Common myeloid progenitor, CD34-positive (primary cell): ENCODE measurements at regions not wholly inside any gene's neighbourhood (a gene's known extent, or its start where the extent isn't known, plus 50 kb on each side); places are given as distances from the start of the nearest gene placed in this dataset.

Source experiments
- CTCF ChIA-PET: fragments of 350-600 bp; sonication (Branson Sonifier 250); formaldehyde crosslinking; loops from one replicate; lab custom pipeline; 2021; ENCODE audit warnings: antibody characterized with exemption; lab: Charles Lee
- POLR2A ChIA-PET: fragments of 350-600 bp; sonication (Branson Sonifier 250); formaldehyde crosslinking; loops from one replicate; lab custom pipeline; 2021; ENCODE audit warnings: antibody characterized with exemption; lab: Charles Lee
- DNase-seq, 3 donors: peaks; one replicate each; pipeline versions ENCODE4 v3.0.0 to v3.0.0-alpha.2; 2013
- H3K27ac ChIP-seq, 2 experiments: 1 replicate in 1 of 2; 2 replicates in 1 of 2; pipeline ENCODE4 v1.7.0; 2013; ENCODE audit warnings: inconsistent platforms in 2 of 2, low read length in 2 of 2, mild to moderate bottlenecking in 2 of 2, low read depth in 1 of 2, moderate library complexity in 1 of 2; ENCODE audit not compliant: severe bottlenecking in 2 of 2, insufficient read depth in 1 of 2, poor library complexity in 1 of 2
- H3K27me3 ChIP-seq, 5 experiments: replicated peaks in 2 of 5; 1 replicate in 3 of 5; 2 replicates in 2 of 5; pipeline versions ENCODE4 v1.6.1 to v1.7.0; 2013; ENCODE audit warnings: low read length in 4 of 5, mild to moderate bottlenecking in 2 of 5, moderate library complexity in 2 of 5, inconsistent platforms in 1 of 5; ENCODE audit not compliant: insufficient read depth in 5 of 5, control insufficient read depth in 4 of 5
- H3K36me3 ChIP-seq, 4 experiments: 1 replicate in 2 of 4; 2 replicates in 2 of 4; pipeline versions ENCODE4 v1.6.1 to v1.7.0; 2013; ENCODE audit warnings: low read length in 3 of 4, control low read depth in 1 of 4, mild to moderate bottlenecking in 1 of 4; ENCODE audit not compliant: control insufficient read depth in 4 of 4, insufficient read depth in 4 of 4
- H3K4me1 ChIP-seq, 4 experiments: 1 replicate in 3 of 4; 2 replicates in 1 of 4; pipeline versions ENCODE4 v1.6.1 to v1.7.1; 2013; ENCODE audit warnings: low read length in 3 of 4, mild to moderate bottlenecking in 3 of 4, control low read depth in 1 of 4, inconsistent platforms in 1 of 4, moderate library complexity in 1 of 4; ENCODE audit not compliant: control insufficient read depth in 4 of 4, insufficient read depth in 4 of 4; ENCODE audit errors: control extremely low read depth in 1 of 4
- H3K4me3 ChIP-seq, 7 experiments: 1 replicate in 4 of 7; 2 replicates in 3 of 7; pipeline versions ENCODE4 v1.5.1 to v1.7.0; 2013; ENCODE audit warnings: mild to moderate bottlenecking in 7 of 7, low read length in 6 of 7, moderate library complexity in 6 of 7, inconsistent platforms in 2 of 7, low read depth in 2 of 7, control low read depth in 1 of 7; ENCODE audit not compliant: insufficient read depth in 4 of 7, control insufficient read depth in 1 of 7; ENCODE audit errors: extremely low read depth in 1 of 7
- H3K9me3 ChIP-seq, 5 experiments: 1 replicate in 4 of 5; 2 replicates in 1 of 5; pipeline versions ENCODE4 v1.6.1 to v1.7.1; 2013; ENCODE audit warnings: low read length in 4 of 5, mild to moderate bottlenecking in 2 of 5, inconsistent platforms in 1 of 5, low read depth in 1 of 5, moderate library complexity in 1 of 5; ENCODE audit not compliant: control insufficient read depth in 4 of 5, insufficient read depth in 2 of 5; ENCODE audit errors: control extremely low read depth in 1 of 5
- WGBS: methylation state at CpG from one replicate; pipeline ENCODE4 v1.1.5; 2013; ENCODE audit not compliant: insufficient coverage; 5-methylcytosine and 5-hydroxymethylcytosine counted together

GRCh38 chr13:86368924-86369323, 569.7 kb upstream of the SLITRK6 start:
- DNase-seq, result no peak
- no peaks in the 10 kb centered on the region for H3K27me3 ChIP-seq
- ChIA-PET CTCF (interaction anchor here (0.7 kb wide), 1 partner anchor 20 kb away, joined by 3 read pairs; no protein-coding TSS in a partner anchor), POLR2A (no interaction called here)
- no peaks in the 10 kb centered on the region for H3K36me3 ChIP-seq
- H3K4me3 ChIP-seq, result no peak overlapping the region
- H3K9me3 ChIP-seq, result peaks cover 0 to 2% (median 0%) of the 10 kb centered on the region in 5 experiments
- WGBS, result 97% methylated on average over 7 of the region's 12 CpGs
- no peak overlapping the region for H3K27ac ChIP-seq
- no peaks in the 10 kb centered on the region for H3K4me1 ChIP-seq

GRCh38 chr13:86377451-86377850, 578.2 kb upstream of the SLITRK6 start:
- ChIA-PET CTCF (no interaction called here), POLR2A (no interaction called here)
- no peaks in the 10 kb centered on the region for H3K9me3 ChIP-seq
- H3K27me3 ChIP-seq, result no peaks in the 10 kb centered on the region
- WGBS, result no CpG with 5 or more reads among the region's 2 CpGs
- H3K4me1 ChIP-seq, result no peaks in the 10 kb centered on the region
- no peak overlapping the region for H3K4me3 ChIP-seq
- no peak overlapping the region for H3K27ac ChIP-seq
- no peak for DNase-seq
- no peaks in the 10 kb centered on the region for H3K36me3 ChIP-seq

GRCh38 chr13:86378628-86379027, 579.4 kb upstream of the SLITRK6 start:
- ChIA-PET CTCF (no interaction called here), POLR2A (no interaction called here)
- H3K4me3 ChIP-seq, result no peak overlapping the region
- no peak for DNase-seq
- H3K4me1 ChIP-seq, result no peaks in the 10 kb centered on the region
- 100% methylated on average over 1 of the region's 2 CpGs for WGBS
- no peaks in the 10 kb centered on the region for H3K9me3 ChIP-seq
- no peak overlapping the region for H3K27ac ChIP-seq
- H3K36me3 ChIP-seq, result no peaks in the 10 kb centered on the region
- H3K27me3 ChIP-seq, result no peaks in the 10 kb centered on the region

- DNase-seq, result no peak
- Histone ChIP-seq H3K9me3 (no peaks in the 10 kb centered on the region), H3K27ac (no peak overlapping the region), H3K4me3 (no peak overlapping the region), H3K4me1 (no peaks in the 10 kb centered on the region), H3K27me3 (no peaks in the 10 kb centered on the region), H3K36me3 (no peaks in the 10 kb centered on the region)
- POLR2A ChIA-PET, result no interaction called here
- WGBS, result 100% methylated on average over 1 of the region's 4 CpGs
- CTCF ChIA-PET, result interaction anchor here (1.1 kb wide), 1 partner anchor 9 kb away, joined by 4 read pairs; no protein-coding TSS in a partner anchor
Measured at GRCh38 chr13:86383151-86383550, 583.9 kb upstream of the SLITRK6 start.

GRCh38 chr13:86383561-86383960, 584.3 kb upstream of the SLITRK6 start:
- no peaks in the 10 kb centered on the region for H3K9me3 ChIP-seq
- H3K27ac ChIP-seq, result no peak overlapping the region
- ChIA-PET POLR2A (no interaction called here), CTCF (no interaction called here)
- no CpG with 5 or more reads among the region's 2 CpGs for WGBS
- no peaks in the 10 kb centered on the region for H3K36me3 ChIP-seq
- no peaks in the 10 kb centered on the region for H3K27me3 ChIP-seq
- DNase-seq, result no peak
- no peak overlapping the region for H3K4me3 ChIP-seq
- no peaks in the 10 kb centered on the region for H3K4me1 ChIP-seq

GRCh38 chr13:86397635-86398034, 598.4 kb upstream of the SLITRK6 start:
- CTCF ChIA-PET, result no interaction called here
- no peaks in the 10 kb centered on the region for H3K4me1 ChIP-seq
- DNase-seq, result no peak
- H3K27me3 ChIP-seq, result no peaks in the 10 kb centered on the region
- H3K4me3 ChIP-seq, result no peak overlapping the region
- no CpG with 5 or more reads among the region's 1 CpG for WGBS
- no peaks in the 10 kb centered on the region for H3K9me3 ChIP-seq
- no peaks in the 10 kb centered on the region for H3K36me3 ChIP-seq
- POLR2A ChIA-PET, result no interaction called here
- H3K27ac ChIP-seq, result no peak overlapping the region

GRCh38 chr13:86399572-86399971, 600.4 kb upstream of the SLITRK6 start:
- Histone ChIP-seq H3K9me3 (no peaks in the 10 kb centered on the region), H3K4me3 (no peak overlapping the region), H3K27me3 (no peaks in the 10 kb centered on the region), H3K27ac (no peak overlapping the region), H3K36me3 (no peaks in the 10 kb centered on the region), H3K4me1 (no peaks in the 10 kb centered on the region)
- CTCF ChIA-PET, result no interaction called here
- POLR2A ChIA-PET, result no interaction called here
- DNase-seq, result no peak
